Astrocyte of the hippocampus (primary cell): ENCODE measurements at regions not wholly inside any gene's neighbourhood (a gene's known extent, or its start where the extent isn't known, plus 50 kb on each side); places are given as distances from the start of the nearest gene placed in this dataset.
"Not testable (repeated sequence)": the region's sequence is repeated elsewhere in the genome, so short reads cannot be mapped to it uniquely, and the experiment has no call there.

Experiments used
- DNase-seq: peaks from one replicate; pipeline ENCODE4 v3.0.0; 2011; ENCODE audit warnings: low read depth, low spot score

- DNase-seq, result no peak
Observed at GRCh38 chr11:34794696-34795095, 121.5 kb downstream of the APIP start.

- DNase-seq, result no peak
Observed at GRCh38 chr11:34793666-34794065, 122.5 kb downstream of the APIP start.

GRCh38 chr11:34792814-34793258 lies 123.3 kb downstream of the APIP start:
- DNase-seq, result peak; percentile 60

GRCh38 chr11:34791780-34792542 lies 124.2 kb downstream of the APIP start:
- DNase-seq, result no peak

- no peak for DNase-seq
Observed at GRCh38 chr11:34790620-34791019, 125.6 kb downstream of the APIP start.

GRCh38 chr11:34789196-34789834 lies 126.9 kb downstream of the APIP start:
- no peak for DNase-seq

GRCh38 chr11:34788642-34789041 lies 127.5 kb downstream of the APIP start:
- no peak for DNase-seq

- DNase-seq, result no peak
Observed at GRCh38 chr11:34787895-34788294, 128.3 kb downstream of the APIP start.

- DNase-seq, result no peak
Observed at GRCh38 chr11:34787348-34787747, 128.8 kb downstream of the APIP start.

- DNase-seq, result no peak
Observed at GRCh38 chr11:34784318-34784841, 131.8 kb downstream of the APIP start.

- DNase-seq, result no peak
Observed at GRCh38 chr11:34783816-34784317, 132.3 kb downstream of the APIP start.

- not testable (repeated sequence) for DNase-seq
Observed at GRCh38 chr11:34781826-34782225, 134.4 kb downstream of the APIP start.

GRCh38 chr11:34775417-34775888 lies 140.7 kb downstream of the APIP start:
- DNase-seq, result no peak

- no peak for DNase-seq
Observed at GRCh38 chr11:34774604-34775003, 141.6 kb downstream of the APIP start.

- DNase-seq, result peak; percentile 91
Observed at GRCh38 chr11:34773826-34774225, 142.4 kb downstream of the APIP start.

GRCh38 chr11:34773211-34773610 lies 143.0 kb downstream of the APIP start:
- DNase-seq, result peak; percentile 65

- no peak for DNase-seq
Observed at GRCh38 chr11:34770111-34770510, 146.1 kb downstream of the APIP start.

- no peak for DNase-seq
Observed at GRCh38 chr11:34769224-34769623, 147.0 kb downstream of the APIP start.

GRCh38 chr11:34762625-34763024 lies 141.7 kb downstream of the EHF start:
- not testable (repeated sequence) for DNase-seq

GRCh38 chr11:34758262-34758661 lies 137.4 kb downstream of the EHF start:
- DNase-seq, result no peak

GRCh38 chr11:34757026-34757451 lies 136.1 kb downstream of the EHF start:
- no peak for DNase-seq

- no peak for DNase-seq
Observed at GRCh38 chr11:34756591-34756990, 135.7 kb downstream of the EHF start.

GRCh38 chr11:34755671-34756070 lies 134.8 kb downstream of the EHF start:
- peak; percentile 10 for DNase-seq
